Adrenal gland (tissue), 9 donors: ENCODE measurements at regions not wholly inside any gene's neighbourhood (a gene's known extent, or its start where the extent isn't known, plus 50 kb on each side); places are given as distances from the start of the nearest gene placed in this dataset.
A peak's percentile ranks its signal among the peaks of the same experiment; 100 is the strongest.
"Not testable (repeated sequence)": the region's sequence is repeated elsewhere in the genome, so short reads cannot be mapped to it uniquely, and the experiment has no call there.

ENCODE experiments used
- DNase-seq, 7 donors: peaks; one replicate each; pipeline ENCODE4 v3.0.0-alpha.2; 2019 to 2020
- H3K27ac ChIP-seq, 5 donors: fragments of 200-600 bp; sonication (generic) in 4 of 5; 1 replicate in 3 of 5; 2 replicates in 2 of 5; pipeline versions ENCODE4 v1.5.1 to v1.8.0; 2016 to 2020; ENCODE audit warnings: mild to moderate bottlenecking in 1 of 5
- H3K27me3 ChIP-seq: fragments of 200-600 bp; 2 replicates; pipeline ENCODE4 v1.8.0; 2021
- H3K36me3 ChIP-seq, 2 donors: fragments of 200-600 bp; replicated peaks in 1 of 2; 1 replicate in 1 of 2; 2 replicates in 1 of 2; pipeline versions ENCODE4 v1.5.1 to v1.8.0; 2018 to 2022
- H3K4me1 ChIP-seq, 2 donors: fragments of 200-600 bp; replicated peaks in 1 of 2; 1 replicate in 1 of 2; 2 replicates in 1 of 2; pipeline versions ENCODE4 v1.5.1 to v1.8.0; 2018 to 2021
- H3K4me3 ChIP-seq, 4 donors: fragments of 200-600 bp; sonication (generic) in 3 of 4; one replicate each; pipeline ENCODE4 v1.5.1; 2016 to 2018
- H3K9me3 ChIP-seq, 3 donors: fragments of 200-600 bp; sonication (generic) in 1 of 3; replicated peaks in 1 of 3; 1 replicate in 2 of 3; 2 replicates in 1 of 3; pipeline versions ENCODE4 v1.5.1 to v1.8.0; 2016 to 2021
- CTCF ChIP-seq, 6 experiments: fragments of 450-650 bp in 4 of 6; fragments of 200-600 bp in 2 of 6; sonication (generic) in 1 of 6; IDR thresholded peaks; 1 replicate in 5 of 6; 2 replicates in 1 of 6; pipeline versions ENCODE4 v1.5.1 to v1.8.0; 2016 to 2021; ENCODE audit warnings: antibody characterized with exemption in 6 of 6, mild to moderate bottlenecking in 2 of 6, moderate library complexity in 1 of 6
- POLR2A ChIP-seq, 2 donors: fragments of 450-650 bp; IDR thresholded peaks; one replicate each; pipeline ENCODE4 v1.6.1; 2017; ENCODE audit warnings: antibody characterized with exemption in 2 of 2, mild to moderate bottlenecking in 2 of 2, moderate library complexity in 1 of 2
- WGBS, 4 donors: extraction: QIAGEN DNeasy Blood & Tissue Kit in 2 of 4; methylation state at CpG; one replicate each; pipeline versions ENCODE4 v1.1.5 to v1.1.7; 2013 to 2017; 5-methylcytosine and 5-hydroxymethylcytosine counted together
- intact Hi-C, 2 donors: fragments of 100-400 bp; cut with DNase I; formaldehyde crosslinking; loops; one replicate each; pipeline versions ENCODE4 v1.14.1 to v1.15.0; 2022 to 2023
- donor health status: healthy with polysubstance abuse.
- donor health status: Bipolar disorder and iron deficiency.
- donor health status: DM: yes; HTN: yes; CAD: no.
- donor health status: DM: no; HTN: no; CAD: no.
- donor health status: DM: no; HTN: no; CAD: no.

DNA sequence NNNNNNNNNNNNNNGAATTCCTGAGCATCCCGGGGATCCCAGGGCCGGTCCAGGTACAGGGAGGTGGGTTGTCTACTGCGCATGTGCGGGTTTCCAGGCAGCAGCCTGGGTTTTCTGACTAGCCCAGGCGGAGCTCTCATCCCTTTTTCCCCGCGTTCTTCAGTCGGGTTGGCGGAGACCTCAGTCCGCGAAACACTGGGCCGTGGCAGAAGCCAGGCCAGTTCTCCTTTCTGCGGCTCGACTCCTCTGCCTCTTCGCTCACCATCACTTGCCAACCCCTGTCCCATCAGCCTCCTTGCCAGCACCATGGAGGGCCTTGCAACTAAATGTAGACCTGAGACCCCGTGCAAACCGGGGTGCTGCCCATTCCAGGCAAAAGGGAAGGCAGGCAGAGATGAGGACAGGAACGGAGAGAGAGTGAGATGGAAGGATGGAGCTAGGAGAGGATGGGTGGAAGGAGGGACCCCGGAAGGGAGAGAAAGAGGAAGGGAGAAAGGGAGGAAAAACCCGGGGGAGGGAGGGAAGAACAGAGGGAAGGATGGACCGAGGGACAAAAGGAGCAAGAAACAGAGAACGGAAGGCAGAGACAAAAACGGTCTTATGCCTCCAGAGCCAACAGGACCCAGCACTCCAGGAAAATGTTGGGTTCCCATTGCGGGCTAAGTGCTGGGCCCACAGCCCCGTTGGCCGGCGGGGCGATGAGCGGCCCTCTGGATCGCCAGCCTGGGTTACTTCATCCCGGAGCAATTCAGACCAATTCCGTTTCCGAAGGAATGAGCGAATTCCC, 445.4 kb upstream of the DEFB115 start:
- Histone ChIP-seq H3K9me3 (no peaks in the 10 kb centered on the region), H3K4me3 (no peak overlapping the region), H3K36me3 (no peaks in the 10 kb centered on the region), H3K27ac (no peak overlapping the region), H3K4me1 (no peaks in the 10 kb centered on the region), H3K27me3 (no peaks in the 10 kb centered on the region)
- WGBS, 4 donors: 56 to 69% (median 65%) methylated on average over 32 to 34 of the region's 34 CpGs
- intact Hi-C loops: no loop called here
- DNase-seq: peak in 3 of 7 donors; percentile 16 to 27 (median 25)
- TF ChIP-seq POLR2A (IDR thresholded peaks at IDR 0.05): no peak
- no peak for TF ChIP-seq CTCF (IDR thresholded peaks at IDR 0.05)

DNA sequence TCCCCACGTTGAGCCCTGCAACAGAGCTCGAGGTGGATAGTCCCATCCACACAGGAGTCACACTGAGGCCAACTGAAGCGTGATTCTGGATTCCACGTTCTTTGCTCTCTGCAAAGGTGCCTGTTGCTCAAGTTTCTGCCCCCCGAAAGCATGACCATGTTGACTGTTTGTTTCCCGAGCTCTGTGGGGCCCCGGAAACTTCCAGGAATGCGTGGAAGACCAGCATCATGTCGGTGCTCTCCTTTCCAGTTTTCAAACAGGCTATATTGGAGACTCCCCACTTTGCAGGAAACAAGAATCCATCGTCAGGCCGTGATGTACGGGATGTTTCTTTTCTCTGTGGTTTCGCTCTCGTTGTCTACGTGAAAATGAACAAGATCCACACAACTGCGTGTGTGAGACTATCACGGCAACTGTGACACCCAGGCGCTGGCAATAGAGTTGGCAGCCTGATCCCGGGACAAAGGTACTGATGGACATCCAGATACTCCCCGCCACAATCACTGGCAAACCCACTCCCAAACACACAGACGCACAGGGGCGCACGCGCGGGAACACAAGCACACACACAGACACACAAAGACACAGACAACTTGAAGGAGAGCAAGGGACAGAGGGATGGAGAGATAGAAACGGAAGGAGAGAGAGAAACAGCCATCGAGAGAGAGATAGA, 444.6 kb upstream of the DEFB115 start:
- no peaks in the 10 kb centered on the region for H3K9me3 ChIP-seq
- intact Hi-C loops: no loop called here
- no peak overlapping the region for H3K27ac ChIP-seq
- no peak for DNase-seq
- TF ChIP-seq POLR2A (IDR thresholded peaks at IDR 0.05) (no peak), CTCF (IDR thresholded peaks at IDR 0.05) (no peak)
- H3K4me3 ChIP-seq: no peak overlapping the region
- no peaks in the 10 kb centered on the region for H3K36me3 ChIP-seq
- H3K4me1 ChIP-seq: no peaks in the 10 kb centered on the region
- WGBS, 4 donors: 66 to 73% (median 68%) methylated on average over 27 of the region's 27 CpGs
- no peaks in the 10 kb centered on the region for H3K27me3 ChIP-seq

DNA sequence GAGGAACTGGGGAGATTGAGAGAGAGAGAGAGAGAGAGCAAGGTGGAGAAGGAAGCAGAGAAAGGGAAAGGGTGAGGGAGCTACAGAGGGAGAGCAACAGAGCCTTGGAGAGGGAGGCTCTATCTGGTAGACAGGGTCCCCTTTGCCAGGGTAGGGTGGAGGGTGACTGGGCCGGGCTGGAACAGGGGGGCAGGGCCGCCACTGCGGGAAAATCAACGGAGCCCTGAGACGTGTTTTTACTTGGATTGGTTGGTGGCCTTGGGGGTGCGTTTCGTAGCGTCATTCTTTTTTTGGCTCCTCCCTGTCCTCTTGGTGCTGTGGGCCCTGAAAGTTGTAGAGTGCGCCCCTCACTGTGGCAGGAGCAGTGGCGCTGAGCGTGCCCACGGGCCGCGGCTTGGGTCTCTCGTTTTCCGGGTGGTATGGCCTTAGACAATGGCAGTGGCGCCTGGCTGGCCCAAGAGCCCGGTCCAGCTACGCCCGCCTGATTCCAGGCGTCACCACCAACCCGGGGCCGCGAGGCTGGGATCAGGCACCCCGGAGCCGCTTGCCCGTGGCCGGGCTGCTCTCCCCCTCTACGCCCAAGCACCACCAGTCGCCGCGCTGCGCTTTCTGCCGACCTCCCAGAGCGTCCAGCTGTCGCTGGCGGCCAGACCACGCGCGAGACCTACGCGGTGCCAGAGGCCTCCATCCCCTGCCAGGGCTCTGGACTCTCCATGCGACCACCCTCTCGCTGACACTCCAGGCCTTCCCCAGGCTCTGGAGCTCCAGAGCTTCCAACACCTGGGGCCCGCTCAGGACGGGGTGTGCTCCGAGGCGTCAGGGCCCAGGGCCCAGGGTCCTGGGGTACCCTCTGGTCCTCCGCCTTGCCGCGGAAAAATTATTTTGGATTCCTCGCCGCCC, 443.8 kb upstream of the DEFB115 start:
- H3K36me3 ChIP-seq, H3K9me3 ChIP-seq, H3K27ac ChIP-seq, H3K4me1 ChIP-seq, H3K27me3 ChIP-seq, H3K4me3 ChIP-seq, intact Hi-C loops: not testable (repeated sequence)
- peak in 1 of 7 donors; percentile 26 for DNase-seq
- 73 to 86% (median 81%) methylated on average over 47 to 53 of the region's 53 CpGs for WGBS, 4 donors

- H3K9me3 ChIP-seq, DNase-seq, H3K27ac ChIP-seq, intact Hi-C loops, H3K4me3 ChIP-seq, H3K36me3 ChIP-seq, H3K4me1 ChIP-seq, H3K27me3 ChIP-seq: not testable (repeated sequence)
- 65 to 76% (median 76%) methylated on average over 24 of the region's 24 CpGs for WGBS, 4 donors
Observed at GRCh38 chr20:30814312-30814639, 443.2 kb upstream of the DEFB115 start.

GRCh38 chr20:30815027-30815576, 442.4 kb upstream of the DEFB115 start:
- 64 to 72% (median 69%) methylated on average over 13 of the region's 13 CpGs for WGBS, 4 donors
- H3K27me3 ChIP-seq, intact Hi-C loops, H3K4me3 ChIP-seq, H3K27ac ChIP-seq, H3K36me3 ChIP-seq, H3K9me3 ChIP-seq, H3K4me1 ChIP-seq: not testable (repeated sequence)
- DNase-seq: peak in 2 of 7 donors; percentile 15 to 22
